ENCODE measurements at regions not wholly inside any gene's neighbourhood (a gene's known extent, or its start where the extent isn't known, plus 50 kb on each side); places are given as distances from the start of the nearest gene placed in this dataset.

DNA sequence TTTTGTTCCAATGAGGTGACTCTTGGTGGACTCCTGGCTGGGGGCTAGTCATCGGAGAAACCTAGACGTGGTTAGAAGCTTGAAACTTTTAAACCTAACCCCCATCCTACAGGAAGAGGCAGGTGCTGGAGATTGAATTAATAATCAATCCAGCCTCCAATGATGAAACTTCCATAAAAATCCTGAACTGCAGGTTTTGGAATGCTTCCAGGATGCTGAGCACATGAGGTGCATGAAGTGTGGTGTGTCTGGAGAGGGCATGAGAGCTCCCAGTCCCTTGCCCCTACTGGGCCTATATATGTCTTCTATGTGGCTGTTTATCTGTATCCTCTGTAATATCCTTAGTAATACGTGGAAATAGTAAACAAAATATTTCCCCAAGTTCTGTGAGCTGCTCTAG is 90.7 kb upstream of the PDHA2 start:
- Histone ChIP-seq H3K36me3 (ENCODE audit: control insufficient read depth in 2 of 4, insufficient read depth in 4 of 4, low read length in 3 of 4) (no peaks in the 10 kb centered on the region), H3K27me3 (replicated peaks in 1 of 4; ENCODE audit: control insufficient read depth in 3 of 4, extremely low read depth in 1 of 4, insufficient read depth in 3 of 4, low read length in 3 of 4) (no peaks in the 10 kb centered on the region), H3K4me2 (ENCODE audit: insufficient read depth in 1 of 2, low read depth in 2 of 2, low read length in 2 of 2) (no peak overlapping the region), H3K4me3 (ENCODE audit: extremely low read depth in 1 of 4, insufficient read depth in 2 of 4, low read depth in 3 of 4, low read length in 4 of 4) (no peak overlapping the region), H2BK120ac (replicated peaks; ENCODE audit: low read depth, low read length) (no peak overlapping the region), H2AK5ac (ENCODE audit: low read depth, low read length) (no peak overlapping the region), H3K23ac (ENCODE audit: insufficient read length) (no peak overlapping the region), H3K79me1 (ENCODE audit: low read depth, low read length) (no peaks in the 10 kb centered on the region), H4K5ac (ENCODE audit: insufficient read length, low read depth, low read length) (no peak overlapping the region), H3K79me2 (ENCODE audit: control insufficient read depth in 1 of 2, insufficient read depth in 2 of 2, low read length in 2 of 2) (no peaks in the 10 kb centered on the region), H3K23me2 (ENCODE audit: low read depth, low read length) (no peaks in the 10 kb centered on the region), H2BK12ac (ENCODE audit: low read depth, low read length) (no peak overlapping the region), H3K14ac (ENCODE audit: insufficient read length) (no peak overlapping the region), H2AFZ (ENCODE audit: low read length) (no peak overlapping the region), H2BK15ac (ENCODE audit: low read length) (no peak overlapping the region), H3K9me3 (ENCODE audit: insufficient read depth in 2 of 2, low read depth in 1 of 2, low read length in 1 of 2) (peaks cover 2 to 5% of the 10 kb centered on the region in 2 experiments; a peak in 2 of 4 replicates), H2BK20ac (ENCODE audit: low read length) (no peak overlapping the region; the same call in 1 of the 2 replicates), H3K4me1 (replicated peaks in 1 of 4; ENCODE audit: control insufficient read depth in 3 of 4, insufficient read depth in 4 of 4, low read length in 3 of 4) (no peaks in the 10 kb centered on the region), H3K18ac (ENCODE audit: extremely low read depth, low read length) (no peak overlapping the region), H3K27ac (ENCODE audit: low read depth, low read length) (no peak overlapping the region), H3K56ac (replicated peaks; ENCODE audit: insufficient read length, low read depth, low read length) (no peak overlapping the region), H2BK5ac (ENCODE audit: low read depth, low read length) (no peak overlapping the region), H3K9ac (replicated peaks in 1 of 4; ENCODE audit: extremely low read depth in 1 of 4, low read depth in 3 of 4, low read length in 3 of 4) (no peak overlapping the region), H4K91ac (replicated peaks; ENCODE audit: insufficient read length, low read length) (no peak overlapping the region), H3K4ac (replicated peaks; ENCODE audit: insufficient read length, low read depth, low read length) (no peak overlapping the region), H4K20me1 (replicated peaks in 1 of 2; ENCODE audit: control insufficient read depth in 1 of 2, insufficient read depth in 2 of 2, low read length in 2 of 2) (no peaks in the 10 kb centered on the region), H4K8ac (ENCODE audit: extremely low read depth, insufficient read depth, low read length) (no peak overlapping the region)
- FAIRE-seq (no peak), DNase-seq (ENCODE audit: low read depth in 1 of 2, low spot score in 2 of 2) (no peak)
- ChIA-PET CTCF (ENCODE audit: partially characterized antibody) (no interaction called here), POLR2A (ENCODE audit: partially characterized antibody) (no interaction called here)
- 89% methylated on average over 3 of the region's 3 CpGs; no CpG with 5 or more reads in 1 of the 2 experiments for WGBS, 2 experiments (ENCODE audit: extremely low coverage in 1 of 2, insufficient coverage in 1 of 2, insufficient read length in 1 of 2, insufficient replicate concordance in 2 of 2, low coverage in 1 of 2, low lambda C conversion rate in 2 of 2, missing lambda C conversion rate in 1 of 2)
- TF ChIP-seq CHD2 (IDR thresholded peaks at IDR 0.05; ENCODE audit: low read length) (no peak), TBP (IDR thresholded peaks at IDR 0.05; ENCODE audit: low read depth, low read length) (no peak), SP2 (IDR thresholded peaks at IDR 0.05; ENCODE audit: low read length) (no peak), KDM1A (IDR thresholded peaks at IDR 0.05; ENCODE audit: borderline replicate concordance, low read length) (no peak), JUND (IDR thresholded peaks at IDR 0.05; ENCODE audit: low read length) (no peak), HDAC6 (IDR thresholded peaks at IDR 0.05; ENCODE audit: low read depth, low read length) (no peak), EZH2 (IDR thresholded peaks at IDR 0.05; ENCODE audit: low read depth, low read length, severe bottlenecking) (no peak), TAF7 (optimal IDR thresholded peaks at IDR 0.05; ENCODE audit: borderline replicate concordance, low read depth, low read length) (no peak), RNF2 (IDR thresholded peaks at IDR 0.05; ENCODE audit: borderline replicate concordance, low read depth, low read length, missing control alignments, poor library complexity, severe bottlenecking) (no peak)
- TF ChIP-seq, protein P1, sequence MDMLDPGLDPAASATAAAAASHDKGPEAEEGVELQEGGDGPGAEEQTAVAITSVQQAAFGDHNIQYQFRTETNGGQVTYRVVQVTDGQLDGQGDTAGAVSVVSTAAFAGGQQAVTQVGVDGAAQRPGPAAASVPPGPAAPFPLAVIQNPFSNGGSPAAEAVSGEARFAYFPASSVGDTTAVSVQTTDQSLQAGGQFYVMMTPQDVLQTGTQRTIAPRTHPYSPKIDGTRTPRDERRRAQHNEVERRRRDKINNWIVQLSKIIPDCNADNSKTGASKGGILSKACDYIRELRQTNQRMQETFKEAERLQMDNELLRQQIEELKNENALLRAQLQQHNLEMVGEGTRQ (IDR thresholded peaks at IDR 0.05; ENCODE audit: low read length): no peak
- TF ChIP-seq, protein P2, sequence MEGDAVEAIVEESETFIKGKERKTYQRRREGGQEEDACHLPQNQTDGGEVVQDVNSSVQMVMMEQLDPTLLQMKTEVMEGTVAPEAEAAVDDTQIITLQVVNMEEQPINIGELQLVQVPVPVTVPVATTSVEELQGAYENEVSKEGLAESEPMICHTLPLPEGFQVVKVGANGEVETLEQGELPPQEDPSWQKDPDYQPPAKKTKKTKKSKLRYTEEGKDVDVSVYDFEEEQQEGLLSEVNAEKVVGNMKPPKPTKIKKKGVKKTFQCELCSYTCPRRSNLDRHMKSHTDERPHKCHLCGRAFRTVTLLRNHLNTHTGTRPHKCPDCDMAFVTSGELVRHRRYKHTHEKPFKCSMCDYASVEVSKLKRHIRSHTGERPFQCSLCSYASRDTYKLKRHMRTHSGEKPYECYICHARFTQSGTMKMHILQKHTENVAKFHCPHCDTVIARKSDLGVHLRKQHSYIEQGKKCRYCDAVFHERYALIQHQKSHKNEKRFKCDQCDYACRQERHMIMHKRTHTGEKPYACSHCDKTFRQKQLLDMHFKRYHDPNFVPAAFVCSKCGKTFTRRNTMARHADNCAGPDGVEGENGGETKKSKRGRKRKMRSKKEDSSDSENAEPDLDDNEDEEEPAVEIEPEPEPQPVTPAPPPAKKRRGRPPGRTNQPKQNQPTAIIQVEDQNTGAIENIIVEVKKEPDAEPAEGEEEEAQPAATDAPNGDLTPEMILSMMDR (IDR thresholded peaks at IDR 0.05; ENCODE audit: control extremely low read depth in 1 of 3, insufficient read depth in 1 of 3, low read depth in 1 of 3, low read length in 3 of 3): no peak
